Activated naive CD4-positive, alpha-beta T cell treated with anti-CD3 and anti-CD28 coated beads, Interleukin-2, amount 50 U/mL, for 72 hours (primary cell): ENCODE measurements at regions not wholly inside any gene's neighbourhood (a gene's known extent, or its start where the extent isn't known, plus 50 kb on each side); places are given as distances from the start of the nearest gene placed in this dataset.
"Not testable (repeated sequence)": the region's sequence is repeated elsewhere in the genome, so short reads cannot be mapped to it uniquely, and the experiment has no call there.

Experiments
- ATAC-seq, 2 donors: fragments of 150-1000 bp; cut with Tn5 transposase; 2 replicates each; pipeline ENCODE4 v1.10.0; 2021; ENCODE audit warnings: mild to moderate bottlenecking in 2 of 2, moderate library complexity in 2 of 2
- DNase-seq, 2 donors: peaks; one replicate each; pipeline ENCODE4 v3.0.0; 2021 to 2022; ENCODE audit warnings: low spot score in 2 of 2
- H3K27ac Mint-ChIP-seq, 2 donors: one replicate each; pipeline ENCODE4 v1.8.0; 2022; ENCODE audit warnings: mild to moderate bottlenecking in 2 of 2, mixed read lengths in 2 of 2
- H3K36me3 Mint-ChIP-seq, 2 donors: one replicate each; pipeline ENCODE4 v1.8.0; 2022; ENCODE audit warnings: mixed read lengths in 2 of 2
- H3K9me3 Mint-ChIP-seq, 2 donors: one replicate each; pipeline ENCODE4 v1.8.0; 2022; ENCODE audit warnings: mixed read lengths in 2 of 2

DNA sequence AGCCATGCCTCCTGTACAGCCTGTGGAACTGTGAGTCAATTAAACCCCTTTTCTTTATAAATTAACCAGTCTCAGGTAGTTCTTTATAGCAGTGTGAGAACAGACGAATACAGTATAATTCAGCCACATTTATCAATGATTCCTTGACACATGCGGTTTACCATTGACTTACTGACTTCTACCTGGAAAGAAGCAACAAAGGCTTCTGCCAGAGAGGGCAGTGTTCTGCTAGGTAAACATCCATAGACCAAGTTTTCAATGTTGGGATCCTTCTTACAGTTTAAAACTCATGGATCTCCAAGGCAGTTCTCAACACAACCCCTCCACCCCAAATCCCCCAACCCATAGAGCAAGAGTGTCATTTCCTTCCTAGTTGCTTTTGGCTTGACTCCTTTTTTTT, 150.6 kb downstream of the ZNF648 start:
- no peaks in the 10 kb centered on the region for H3K36me3 Mint-ChIP-seq
- no peak for DNase-seq
- ATAC-seq = no peak
- peaks cover 0 to 9% of the 10 kb centered on the region in 2 donors for H3K9me3 Mint-ChIP-seq
- no peak overlapping the region for H3K27ac Mint-ChIP-seq

DNA sequence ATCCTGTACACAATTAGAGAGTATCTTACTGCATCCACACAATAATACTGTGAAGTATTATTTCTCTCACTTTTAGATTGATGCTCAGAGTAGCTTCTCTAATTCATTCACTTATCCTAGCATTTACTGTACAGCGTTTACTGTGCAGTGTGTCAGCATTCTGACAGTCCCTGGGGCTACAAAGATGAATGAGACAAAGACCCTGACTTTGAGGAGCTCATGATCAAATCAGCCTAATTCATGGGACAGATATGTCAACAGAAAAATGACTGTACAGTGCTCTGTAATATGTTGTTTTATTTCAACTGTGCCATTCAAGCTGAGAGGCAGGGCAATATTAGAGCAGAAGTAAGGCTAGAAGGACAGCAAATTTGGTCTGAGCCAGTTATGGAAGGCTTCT, 152.5 kb downstream of the ZNF648 start:
- peaks cover 0 to 4% of the 10 kb centered on the region in 2 donors for H3K9me3 Mint-ChIP-seq
- no peak overlapping the region for H3K27ac Mint-ChIP-seq
- H3K36me3 Mint-ChIP-seq = no peaks in the 10 kb centered on the region
- ATAC-seq (no peak), DNase-seq (no peak)

DNA sequence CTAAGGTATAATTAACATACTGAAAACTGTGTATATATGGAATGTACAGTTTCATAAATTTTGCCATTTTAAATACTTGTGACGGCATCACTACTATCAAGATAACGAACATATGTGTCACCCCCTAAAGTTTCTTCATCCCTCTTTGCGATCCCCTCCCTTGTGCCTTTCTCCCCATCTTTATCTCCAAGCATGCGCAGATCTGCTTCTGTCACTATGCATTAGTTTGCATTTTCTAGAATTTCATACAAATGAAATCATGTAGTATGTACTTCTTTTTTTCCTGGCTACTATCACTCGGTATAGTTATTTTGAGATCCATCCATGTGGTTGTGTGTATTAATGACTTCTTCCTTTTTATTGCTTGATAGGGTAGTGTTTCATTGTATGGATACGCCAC, 154.9 kb downstream of the ZNF648 start:
- peaks cover 0 to 4% of the 10 kb centered on the region in 2 donors for H3K9me3 Mint-ChIP-seq
- DNase-seq (no peak), ATAC-seq (no peak)
- no peak overlapping the region for H3K27ac Mint-ChIP-seq
- no peaks in the 10 kb centered on the region for H3K36me3 Mint-ChIP-seq

DNA sequence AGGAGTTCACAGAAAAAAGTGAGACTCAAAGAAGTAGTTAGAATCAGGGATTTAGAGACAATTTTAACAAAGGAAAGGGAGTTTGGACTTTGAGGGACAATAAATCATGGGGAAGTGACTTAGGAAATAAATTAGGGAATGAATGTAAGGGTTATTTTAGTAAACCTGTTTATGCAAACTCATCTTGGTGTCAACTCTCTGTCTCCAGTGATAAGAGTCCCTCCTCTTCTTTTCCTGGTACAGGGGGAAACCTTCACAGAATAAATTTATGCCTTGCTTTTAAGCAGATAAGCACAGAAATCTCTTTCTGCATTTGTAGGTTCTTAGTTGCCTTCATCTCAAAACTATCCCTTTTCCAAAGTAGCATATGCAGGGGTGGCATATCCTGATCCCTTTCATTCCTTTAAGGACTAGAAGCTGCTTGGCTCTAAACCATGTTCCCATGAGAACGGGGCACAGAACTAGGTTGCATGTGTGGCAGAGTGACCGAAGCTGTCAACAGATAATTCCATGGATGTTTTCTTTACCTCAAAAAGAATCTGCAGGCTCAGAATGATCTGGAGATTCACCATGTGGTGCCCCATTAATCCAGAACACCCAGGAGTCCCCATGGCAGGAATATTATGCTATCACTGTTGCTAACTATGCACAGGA, 155.4 kb downstream of the ZNF648 start:
- ATAC-seq (no peak), DNase-seq (no peak)
- H3K9me3 Mint-ChIP-seq = peaks cover 0 to 4% of the 10 kb centered on the region in 2 donors
- no peak overlapping the region for H3K27ac Mint-ChIP-seq
- no peaks in the 10 kb centered on the region for H3K36me3 Mint-ChIP-seq

DNA sequence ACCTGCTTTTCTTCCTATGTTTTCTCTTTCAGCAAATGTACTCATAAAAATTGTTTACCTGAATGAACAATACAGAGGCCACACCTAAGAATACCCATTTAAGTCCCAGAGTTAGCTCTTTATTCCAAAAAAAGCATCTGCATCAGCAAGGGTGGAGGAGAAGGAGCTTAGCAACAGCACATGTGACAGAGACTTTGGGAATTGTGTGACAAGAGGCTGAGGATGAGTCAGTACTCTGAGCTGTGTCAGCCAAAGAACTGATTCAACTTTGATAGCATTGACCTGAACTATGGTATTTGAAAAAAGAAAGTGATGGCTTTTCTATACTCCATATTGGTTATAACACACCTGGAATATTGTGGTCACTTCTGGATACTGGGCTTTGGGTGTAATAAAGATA, 162.7 kb downstream of the ZNF648 start:
- ATAC-seq (no peak), DNase-seq (no peak)
- Mint-ChIP-seq H3K27ac (no peak overlapping the region), H3K36me3 (no peaks in the 10 kb centered on the region), H3K9me3 (no peaks in the 10 kb centered on the region)

DNA sequence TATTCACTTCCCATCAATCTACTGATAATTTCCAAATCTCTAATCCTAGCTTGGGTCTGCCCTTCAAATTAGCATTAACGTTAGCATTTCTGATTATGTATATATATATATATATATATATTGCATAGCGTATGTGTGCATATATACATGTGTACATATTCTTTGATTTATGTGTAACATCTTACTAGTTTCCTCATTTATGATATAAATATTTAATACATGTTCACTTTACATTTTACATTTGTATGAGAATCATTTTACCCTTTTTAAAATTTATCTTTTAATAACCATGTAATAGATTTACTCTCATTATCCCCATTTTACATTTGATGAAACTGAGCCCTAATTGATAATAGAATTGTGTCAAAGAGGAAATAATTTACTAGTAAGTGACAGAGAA, 164.7 kb downstream of the ZNF648 start:
- Mint-ChIP-seq H3K27ac (no peak overlapping the region), H3K36me3 (no peaks in the 10 kb centered on the region), H3K9me3 (peaks cover 0 to 3% of the 10 kb centered on the region in 2 donors)
- DNase-seq (no peak), ATAC-seq (no peak)

DNA sequence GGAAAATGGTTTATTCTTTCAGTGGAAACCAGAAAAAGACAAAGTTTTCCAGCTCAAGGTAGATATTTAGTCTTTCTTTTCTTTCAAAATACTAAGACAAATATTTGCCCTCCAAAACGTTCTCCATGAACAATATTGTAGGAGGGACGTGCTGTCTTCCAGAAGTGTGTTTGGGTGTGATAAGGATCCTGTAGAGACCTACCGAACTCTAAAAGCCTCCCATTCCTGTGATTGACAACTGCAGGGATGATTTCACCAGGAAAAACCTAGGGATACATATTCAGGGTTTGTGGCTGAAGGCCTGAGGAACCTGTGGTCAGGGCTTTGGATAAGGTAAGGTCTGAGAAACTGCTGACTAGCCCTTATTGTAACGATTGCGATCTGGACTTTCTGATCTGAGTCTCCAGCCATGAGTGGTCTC, 167.1 kb downstream of the ZNF648 start:
- no peak for ATAC-seq
- H3K9me3 Mint-ChIP-seq = peaks cover 0 to 7% of the 10 kb centered on the region in 2 donors

DNA sequence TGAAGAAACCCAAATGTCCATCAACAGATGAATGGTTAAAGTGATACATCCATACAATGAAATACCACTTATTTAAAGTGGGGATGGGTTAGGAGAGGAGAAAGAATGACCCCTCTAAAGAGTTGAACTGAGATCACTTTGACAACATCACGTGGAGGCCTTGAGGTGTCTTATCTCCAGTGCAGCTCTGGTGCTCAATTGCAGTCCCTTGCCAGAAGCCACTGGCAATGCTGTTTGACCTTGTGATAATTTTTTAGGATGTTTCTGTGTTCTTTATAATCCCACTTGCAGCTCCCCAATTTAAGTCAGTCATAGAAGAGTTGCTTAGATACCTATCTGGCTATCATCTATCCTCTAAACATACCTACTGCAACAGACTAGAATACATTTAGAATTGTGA, 167.6 kb downstream of the ZNF648 start:
- no peaks in the 10 kb centered on the region for H3K36me3 Mint-ChIP-seq
- ATAC-seq (no peak), DNase-seq (no peak)
- peaks cover 0 to 7% of the 10 kb centered on the region in 2 donors for H3K9me3 Mint-ChIP-seq
- no peak overlapping the region for H3K27ac Mint-ChIP-seq

More for the DNA sequence above, 167.1 kb downstream of the ZNF648 start:
- no peaks in the 10 kb centered on the region for H3K36me3 Mint-ChIP-seq
- H3K27ac Mint-ChIP-seq = no peak overlapping the region
- no peak for DNase-seq

DNA sequence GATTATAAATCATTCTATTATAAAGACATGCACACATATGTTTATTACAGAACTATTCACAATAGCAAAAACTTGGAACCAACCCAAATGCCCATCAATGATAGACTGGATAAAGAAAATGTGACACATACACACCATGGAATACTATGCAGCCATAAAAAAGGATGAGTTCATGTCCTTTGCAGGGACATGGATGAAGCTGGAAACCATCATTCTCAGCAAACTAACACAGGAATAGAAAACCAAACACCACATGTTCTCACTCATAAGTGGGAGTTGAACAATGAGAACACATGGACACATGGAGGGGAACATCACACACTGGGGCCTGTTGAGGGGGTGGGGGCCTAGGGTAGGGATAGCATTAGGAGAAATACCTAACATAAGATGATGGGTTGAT, 168.4 kb downstream of the ZNF648 start:
- not testable (repeated sequence) for H3K9me3 Mint-ChIP-seq, H3K36me3 Mint-ChIP-seq, H3K27ac Mint-ChIP-seq, ATAC-seq, DNase-seq

DNA sequence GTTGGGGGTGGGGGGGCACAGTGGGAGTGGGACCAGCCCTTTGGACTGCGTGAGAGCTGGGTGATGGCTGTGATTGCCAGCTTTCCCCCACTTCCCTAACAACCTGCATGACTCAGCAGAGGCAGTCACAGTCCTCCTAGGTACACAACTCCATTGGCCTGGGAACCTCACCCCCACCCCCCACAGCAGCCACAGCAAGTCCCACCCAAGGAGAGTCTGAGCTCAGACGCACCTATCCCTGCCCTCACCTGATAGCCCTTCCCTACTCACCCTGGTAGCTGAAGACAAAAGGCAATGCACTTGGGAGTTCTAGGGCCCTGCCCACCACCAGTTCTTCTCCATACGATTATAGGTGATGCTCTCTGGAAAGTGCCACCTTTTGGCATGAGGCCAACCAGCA, 188.9 kb downstream of the ZNF648 start:
- Mint-ChIP-seq H3K9me3 (peaks cover 25 to 40% of the 10 kb centered on the region in 2 donors), H3K27ac (no peak overlapping the region), H3K36me3 (peaks cover 14 to 21% of the 10 kb centered on the region in 2 donors)
- DNase-seq (no peak), ATAC-seq (no peak)

DNA sequence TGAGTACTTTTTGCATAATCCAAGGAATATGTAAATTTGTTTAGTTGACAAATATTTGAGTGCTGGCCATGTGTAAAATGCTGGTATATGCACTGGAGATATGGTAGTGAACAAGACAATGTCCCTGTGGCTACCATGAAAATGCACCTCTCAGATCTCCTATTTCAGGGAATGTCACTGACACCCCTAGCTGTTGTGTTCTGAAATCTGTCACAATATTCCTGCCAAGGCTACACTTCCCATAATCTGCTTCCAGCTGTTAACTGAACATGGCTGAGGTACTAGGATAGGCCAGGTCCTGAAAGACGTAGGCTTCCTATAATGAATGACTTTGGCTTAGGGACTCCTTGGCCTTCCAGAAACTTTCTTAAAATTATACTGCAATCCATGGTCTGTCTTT, 197.8 kb downstream of the ZNF648 start:
- DNase-seq (no peak), ATAC-seq (no peak)
- Mint-ChIP-seq H3K36me3 (no peaks in the 10 kb centered on the region), H3K27ac (no peak overlapping the region), H3K9me3 (peaks cover 0 to 4% of the 10 kb centered on the region in 2 donors)

DNA sequence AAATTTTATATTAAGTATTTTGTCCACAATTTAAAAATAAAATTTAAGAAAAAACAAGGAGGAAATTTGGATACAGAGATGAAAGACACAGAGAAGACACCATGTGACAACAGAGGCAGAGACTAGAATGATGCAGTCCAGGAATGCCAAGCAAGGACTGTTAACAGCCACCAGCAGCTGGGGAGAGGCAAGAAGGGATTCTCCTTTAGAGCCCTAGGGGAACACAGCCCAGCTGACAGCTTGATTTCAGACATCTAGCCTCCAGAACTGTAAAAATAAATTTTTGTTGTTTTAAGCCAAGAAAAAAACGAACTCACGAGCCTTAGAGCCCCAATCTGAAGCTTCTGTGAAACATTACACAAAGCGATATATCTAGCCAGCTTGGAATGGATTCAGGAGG, 198.5 kb downstream of the ZNF648 start:
- DNase-seq (no peak), ATAC-seq (no peak)
- H3K9me3 Mint-ChIP-seq = peaks cover 0 to 4% of the 10 kb centered on the region in 2 donors
- H3K27ac Mint-ChIP-seq = no peak overlapping the region
- no peaks in the 10 kb centered on the region for H3K36me3 Mint-ChIP-seq

DNA sequence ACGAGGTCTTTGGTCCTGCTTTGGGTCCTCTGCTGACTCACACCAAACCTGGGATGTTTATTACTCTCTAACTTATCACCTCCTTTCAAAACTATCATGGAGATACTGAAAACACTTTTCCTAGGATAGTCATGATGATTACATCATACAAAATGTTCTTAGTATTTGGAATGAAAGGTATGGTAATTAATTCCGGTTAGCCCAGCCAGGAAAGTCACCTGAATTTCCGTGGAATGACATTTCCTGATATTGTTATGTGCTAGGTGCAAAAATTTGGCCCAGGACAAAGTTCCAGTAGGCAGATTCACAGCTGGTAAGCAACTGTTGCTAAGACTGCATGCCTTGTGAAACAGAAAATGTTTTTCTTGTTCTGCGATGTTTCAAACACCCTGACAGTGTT, 203.4 kb downstream of the ZNF648 start:
- ATAC-seq = no peak
- H3K9me3 Mint-ChIP-seq = peaks cover 0 to 7% of the 10 kb centered on the region in 2 donors
- peaks cover 0 to 6% of the 10 kb centered on the region in 2 donors for H3K36me3 Mint-ChIP-seq
- DNase-seq = no peak
- no peak overlapping the region for H3K27ac Mint-ChIP-seq
